Non-pigmented ciliary epithelial cell (primary cell): ENCODE measurements at regions not wholly inside any gene's neighbourhood (a gene's known extent, or its start where the extent isn't known, plus 50 kb on each side); places are given as distances from the start of the nearest gene placed in this dataset.
"Not testable (repeated sequence)": the region's sequence is repeated elsewhere in the genome, so short reads cannot be mapped to it uniquely, and the experiment has no call there.

Source experiments
- DNase-seq: peaks from one replicate; pipeline ENCODE4 v3.0.0-alpha.2; 2010; ENCODE audit warnings: low read depth

- DNase-seq, result no peak
Observed at GRCh38 chr6:169926617-169927417, 175.4 kb downstream of the ERMARD start.

DNA sequence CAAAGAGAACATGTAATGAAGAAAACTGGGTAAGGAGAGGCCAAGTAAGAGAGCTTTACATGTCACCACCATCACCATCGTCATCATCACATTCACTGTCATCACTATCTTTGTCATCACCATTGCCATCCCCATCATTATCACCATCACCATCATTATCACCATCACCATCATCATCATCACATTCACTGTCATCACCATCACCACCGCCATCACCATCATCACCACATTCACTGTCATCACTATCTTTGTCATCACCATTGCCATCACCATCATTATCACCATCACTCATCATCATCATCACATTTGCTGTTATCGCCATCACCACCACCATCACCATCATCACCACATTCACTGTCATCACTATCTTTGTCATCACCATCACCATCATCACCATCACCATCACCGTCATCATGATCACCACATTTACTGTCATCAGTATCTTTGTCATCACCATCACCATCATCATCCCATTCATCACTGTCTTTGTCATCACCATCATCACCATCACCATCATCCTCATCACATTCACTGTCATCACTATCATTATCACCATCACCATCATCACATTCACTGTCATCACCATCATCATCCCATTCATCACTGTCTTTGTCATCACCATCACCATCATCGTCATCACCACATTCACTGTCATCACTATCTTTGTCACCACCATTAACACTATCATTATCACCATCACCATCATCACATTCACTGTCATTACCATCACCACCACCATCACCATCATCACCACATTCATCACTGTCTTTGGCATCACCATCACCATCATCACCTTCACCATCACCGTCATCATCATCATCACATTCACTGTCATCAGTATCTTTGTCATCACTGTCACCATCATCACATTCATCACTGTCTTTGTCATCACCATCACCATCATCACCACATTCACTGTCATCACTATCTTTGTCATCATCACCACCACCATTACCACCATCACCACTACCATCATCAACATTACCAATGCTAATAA is 172.3 kb downstream of the ERMARD start:
- DNase-seq, result no peak

DNA sequence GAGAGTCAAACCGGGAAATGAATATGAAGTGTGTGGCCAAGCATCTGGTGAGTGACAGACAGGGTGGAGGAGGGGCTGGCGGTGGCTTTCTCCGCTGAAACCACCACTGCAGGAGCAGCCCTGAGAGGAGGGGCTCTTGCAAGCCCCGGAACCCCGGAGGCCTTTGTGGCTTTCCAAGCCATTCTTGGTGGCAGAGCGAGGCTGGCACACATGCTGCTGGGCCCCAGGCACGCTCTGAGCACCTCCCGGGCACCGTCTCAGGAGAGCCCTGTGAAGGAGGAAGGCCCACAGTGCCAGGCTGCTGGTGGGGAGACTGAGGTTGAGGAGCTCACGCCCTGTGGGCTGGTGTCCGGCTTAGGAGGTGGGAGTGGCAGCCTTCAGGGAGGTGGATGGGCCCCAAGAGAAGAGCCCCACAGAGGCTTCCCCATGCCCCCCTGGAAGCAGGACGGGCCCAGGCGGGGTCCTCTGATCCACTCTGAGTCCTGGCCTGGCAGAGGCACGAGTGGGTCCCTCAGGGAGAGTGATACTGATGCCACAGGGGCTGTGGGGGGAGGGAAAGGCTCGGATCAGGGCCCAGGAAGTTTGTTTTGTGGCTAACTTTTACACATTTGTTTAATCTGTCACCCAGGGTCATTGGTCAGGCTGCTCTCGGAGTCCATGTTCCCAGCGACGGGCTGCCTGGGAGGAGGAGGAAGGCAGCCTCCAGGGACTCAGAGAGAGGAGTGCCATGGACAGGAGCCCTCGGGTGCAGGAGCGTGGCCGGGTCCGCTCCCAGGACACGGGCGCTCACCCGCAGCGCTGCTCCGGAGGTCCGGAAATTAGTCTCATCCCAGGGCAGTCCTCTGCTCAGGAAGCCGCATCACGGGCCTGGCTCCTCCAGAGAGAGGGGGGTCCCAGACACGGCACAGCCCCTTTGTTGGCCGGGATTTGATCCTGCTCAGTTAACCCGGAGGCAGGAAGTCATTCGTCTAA is 170.7 kb downstream of the ERMARD start:
- DNase-seq, result no peak

DNA sequence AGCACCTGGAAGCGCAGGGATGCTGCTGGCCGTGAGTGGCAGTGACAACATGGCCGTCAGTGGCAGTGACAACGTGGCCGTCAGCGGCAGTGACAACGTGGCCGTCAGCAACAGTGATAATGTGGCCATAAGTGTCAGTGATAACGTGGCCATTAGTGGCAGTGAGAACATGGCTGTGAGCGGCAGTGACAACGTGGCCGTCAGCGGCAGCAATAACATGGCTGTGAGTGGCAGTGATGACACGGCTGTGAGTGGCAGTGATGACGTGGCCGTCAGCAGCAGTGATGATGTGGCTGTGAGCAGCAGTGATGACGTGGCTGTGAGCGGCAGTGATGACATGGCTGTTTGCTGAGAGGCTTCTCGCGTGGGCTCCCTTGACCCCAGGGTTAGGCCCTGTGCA is 169.8 kb downstream of the ERMARD start:
- DNase-seq, result no peak

DNA sequence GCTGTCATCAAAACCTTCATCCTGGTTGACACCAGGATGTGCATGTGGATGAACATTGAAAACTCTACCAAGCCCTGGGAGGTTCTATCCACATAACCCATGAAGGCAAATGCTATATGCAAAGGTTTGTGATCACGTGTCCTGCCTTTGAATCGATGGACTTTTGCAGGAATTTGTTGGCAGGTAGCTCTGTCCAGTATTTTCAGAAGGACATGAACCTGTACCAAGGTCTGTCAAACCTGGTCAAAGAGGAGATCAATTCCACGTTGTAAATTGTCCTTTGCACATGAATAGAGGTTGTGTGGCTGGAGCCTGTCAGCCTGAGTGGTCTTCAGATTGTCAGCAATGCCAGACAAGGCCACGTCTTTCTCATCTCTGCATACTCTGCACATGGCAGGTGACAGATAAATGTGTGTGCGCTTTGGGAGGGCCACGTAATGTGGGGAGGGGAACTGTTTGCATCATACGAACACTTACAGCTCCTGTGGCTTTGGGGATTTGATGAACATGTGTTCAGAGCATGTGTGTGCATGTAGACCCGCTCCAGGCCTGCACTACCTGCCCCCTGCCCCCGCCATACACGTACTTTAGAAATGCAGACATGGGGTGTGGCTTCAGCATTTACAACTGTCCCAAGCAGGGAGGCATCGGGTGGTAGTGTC is 169.1 kb downstream of the ERMARD start:
- no peak for DNase-seq

- no peak for DNase-seq
Observed at GRCh38 chr6:169918954-169919549, 167.6 kb downstream of the ERMARD start.

DNA sequence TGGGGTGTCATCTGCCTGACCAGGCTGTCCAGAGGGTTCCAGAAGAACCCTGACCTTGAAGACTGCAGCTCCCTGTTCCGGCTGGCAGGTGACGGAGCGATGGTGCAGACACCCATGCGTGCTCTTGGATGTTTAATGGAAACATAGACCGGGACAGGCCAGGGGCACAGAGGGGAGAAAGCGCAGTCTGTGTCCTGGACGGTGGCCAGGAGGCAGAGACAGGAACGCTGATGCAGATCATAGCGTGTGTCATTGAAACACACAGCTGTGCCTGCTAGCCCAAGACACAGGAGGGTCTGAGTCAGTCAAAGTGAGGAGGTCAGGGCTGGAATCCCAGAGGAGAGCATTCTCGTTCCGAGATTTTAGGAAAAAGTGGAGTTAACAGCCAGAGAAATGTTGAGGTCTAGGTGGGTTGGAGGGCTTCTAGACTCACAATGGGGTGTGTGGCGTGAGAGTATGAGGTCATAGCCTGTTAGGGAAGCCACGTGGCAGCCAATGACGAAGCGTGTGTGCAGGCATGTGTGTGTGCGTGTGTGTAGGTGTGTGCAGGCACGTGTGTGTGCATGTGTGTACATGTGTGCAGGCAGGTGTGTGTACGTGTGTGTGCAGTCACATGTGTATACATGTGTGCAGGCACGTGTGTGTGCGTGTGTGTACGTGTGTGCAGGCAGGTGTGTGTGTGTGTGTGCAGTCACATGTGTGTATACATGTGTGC is 167.0 kb downstream of the ERMARD start:
- no peak for DNase-seq

- no peak for DNase-seq
Observed at GRCh38 chr6:169917153-169917552, 165.7 kb downstream of the ERMARD start.

DNA sequence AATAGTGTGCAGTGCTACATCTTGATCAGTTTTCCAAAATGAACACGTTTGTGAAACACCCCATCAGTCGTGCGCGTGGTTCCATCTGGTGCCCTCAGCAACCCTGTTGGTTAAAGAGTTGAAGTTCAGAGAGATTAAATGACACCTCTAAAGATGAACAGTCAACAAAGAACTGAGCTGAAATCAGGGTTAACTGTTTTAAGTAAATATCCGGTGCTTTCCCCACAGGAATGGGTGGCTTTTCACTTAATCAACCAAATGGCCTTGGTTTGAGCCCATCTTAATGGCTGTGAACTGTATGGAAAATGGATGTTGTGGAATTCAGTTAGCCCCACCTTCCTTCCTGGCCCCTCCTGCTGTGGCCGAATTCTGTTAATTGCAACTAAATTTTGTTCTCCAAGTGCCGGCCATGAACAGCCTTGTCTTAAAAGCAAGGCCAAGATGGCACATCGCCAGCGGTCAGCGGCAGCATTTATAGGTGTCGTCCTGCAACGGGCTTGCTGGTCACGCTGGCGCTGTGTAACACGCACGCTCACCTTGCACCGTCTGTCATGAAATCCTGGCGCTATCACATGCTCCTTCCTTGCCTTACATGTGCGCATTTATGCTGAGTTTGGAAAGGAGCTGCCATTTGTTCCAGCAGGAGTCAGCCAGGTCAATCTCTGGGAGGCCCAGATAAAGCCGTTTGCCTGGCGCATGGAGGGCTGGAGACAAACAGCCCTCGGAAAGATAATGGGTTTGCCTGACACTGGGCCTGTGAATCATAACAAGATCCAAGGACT is 164.5 kb downstream of the ERMARD start:
- DNase-seq, result no peak

DNA sequence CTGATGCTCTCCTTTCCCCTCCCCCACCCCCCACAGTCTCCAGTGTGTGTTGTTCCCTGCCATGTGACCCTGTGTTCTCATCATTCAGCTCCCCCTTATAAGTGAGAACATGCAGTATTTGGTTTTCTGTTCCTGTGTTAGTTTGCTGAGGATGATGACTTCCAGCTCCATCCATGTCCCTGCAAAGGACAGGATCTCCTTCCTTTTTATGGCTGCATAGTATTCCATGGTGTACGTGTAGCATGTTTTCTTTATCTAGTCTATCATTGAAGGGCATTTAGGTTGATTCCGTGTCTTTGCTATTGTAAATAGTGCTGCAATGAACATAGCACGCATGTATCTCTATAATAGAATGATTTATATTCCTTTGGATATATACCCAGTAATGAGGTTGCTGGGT is 162.3 kb downstream of the ERMARD start:
- DNase-seq, result not testable (repeated sequence)

DNA sequence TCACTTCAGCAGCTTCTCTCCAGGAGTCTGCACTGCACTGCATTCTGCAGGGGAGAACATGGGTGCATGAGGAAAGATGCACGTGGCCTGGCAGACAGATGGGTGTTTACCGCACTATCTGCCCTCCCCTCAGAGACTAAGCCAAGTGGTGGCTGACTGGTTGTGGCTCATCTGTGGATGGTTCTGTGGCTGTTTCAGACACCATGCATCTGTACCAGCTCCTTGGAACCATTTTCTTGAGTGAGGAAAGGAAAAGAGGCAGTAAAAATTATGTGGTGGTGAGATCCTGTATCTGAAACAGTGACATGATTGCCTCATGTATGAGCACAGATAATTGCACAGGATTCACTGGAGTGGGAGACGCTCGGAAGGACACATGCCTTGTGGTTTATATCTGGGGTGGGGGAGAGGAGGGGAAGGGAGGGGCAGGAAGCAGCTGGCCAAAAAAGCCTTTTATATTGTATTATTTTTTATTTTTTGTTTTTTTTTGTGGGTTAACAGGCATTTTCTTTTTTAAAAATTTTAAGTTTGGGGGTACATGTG is 161.7 kb downstream of the ERMARD start:
- no peak for DNase-seq

DNA sequence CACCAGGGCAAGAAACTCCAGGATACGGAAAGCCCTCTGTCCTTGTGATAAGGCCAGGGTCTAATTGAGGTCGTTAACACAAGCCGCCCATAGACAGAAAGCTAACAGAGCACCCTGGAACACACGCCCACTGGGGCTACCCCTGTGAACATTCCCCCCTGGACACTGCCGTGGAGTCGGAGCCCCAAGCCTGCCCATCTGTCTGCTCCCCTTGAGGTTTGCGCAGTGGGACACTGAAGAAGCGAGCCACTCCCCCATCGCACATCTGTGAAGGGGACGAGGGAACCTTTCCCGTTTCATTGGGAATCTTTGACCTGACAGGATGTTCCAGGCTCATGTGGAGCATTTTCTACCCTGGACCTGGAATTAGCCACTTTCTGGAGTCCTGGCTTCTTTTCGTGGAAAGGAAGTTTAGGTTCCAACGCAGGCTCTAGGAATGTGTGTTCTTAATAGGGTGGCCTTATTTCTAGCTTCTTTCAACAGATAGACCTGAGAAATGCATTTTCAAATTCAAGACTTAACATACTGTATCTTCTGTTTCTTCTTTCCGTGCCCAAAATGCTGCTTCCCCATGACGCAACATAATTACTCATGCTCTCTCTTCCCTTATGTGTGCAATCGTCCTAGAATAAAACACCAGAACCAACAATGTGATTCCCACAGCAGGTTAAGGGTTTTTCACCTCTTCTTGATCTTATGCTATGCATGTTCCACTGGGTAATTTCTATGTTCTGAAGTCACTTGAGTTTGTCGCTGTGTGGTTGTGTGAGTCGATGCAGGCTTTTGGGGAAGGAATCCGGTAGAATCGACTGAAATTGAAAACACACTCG is 161.1 kb downstream of the ERMARD start:
- DNase-seq, result no peak

DNA sequence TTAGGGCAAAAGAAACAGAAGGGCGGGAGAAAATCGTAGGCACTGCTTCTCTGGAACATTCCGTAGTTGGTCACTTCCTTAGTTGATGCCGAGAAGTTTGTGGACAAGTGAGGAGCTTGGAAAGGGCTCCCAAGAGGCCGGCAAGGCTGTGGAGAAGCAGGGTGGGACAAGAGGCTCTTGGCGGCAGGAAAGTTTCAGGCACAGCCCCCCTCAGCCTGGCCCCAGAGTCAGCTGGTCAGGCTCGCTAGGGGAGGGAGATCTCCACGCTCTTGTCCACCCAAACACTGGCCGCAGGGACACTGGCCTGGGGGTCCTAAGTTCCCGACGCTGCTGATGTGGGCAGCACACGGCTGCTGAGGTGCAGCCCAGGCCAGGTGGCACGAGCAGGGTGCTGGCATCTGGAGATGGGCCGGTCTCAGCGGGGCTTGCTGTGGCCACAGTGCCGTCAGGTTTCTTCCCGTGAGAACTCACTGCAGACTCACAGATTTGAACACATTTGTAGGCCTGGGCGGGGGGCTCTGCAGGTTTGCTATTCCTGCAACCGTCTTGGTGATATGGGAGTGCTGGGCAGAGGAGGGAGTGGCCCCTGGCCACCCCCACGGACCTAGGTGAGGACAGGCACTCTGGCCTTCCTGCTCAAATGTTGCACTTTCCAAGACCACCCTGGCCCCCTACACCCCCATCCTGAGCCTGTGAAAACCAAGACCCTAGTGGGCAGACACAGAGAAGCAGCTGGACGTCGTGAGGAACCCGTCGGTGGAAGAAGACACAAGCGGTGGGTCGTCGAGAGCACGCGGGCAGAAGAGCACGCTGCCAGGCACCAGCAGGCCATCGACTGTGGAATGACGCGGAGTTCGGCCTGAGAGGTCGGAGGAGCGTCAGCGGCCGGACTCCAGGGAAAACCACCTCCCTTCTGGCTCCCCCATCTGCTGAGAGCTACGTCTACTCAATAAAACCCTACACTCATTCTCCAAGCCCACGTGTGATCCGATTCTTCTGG is 160.1 kb downstream of the ERMARD start:
- no peak for DNase-seq

- DNase-seq, result no peak
Observed at GRCh38 chr6:169909113-169909512, 157.7 kb downstream of the ERMARD start.

GRCh38 chr6:169908403-169908933 is 157.0 kb downstream of the ERMARD start:
- DNase-seq, result no peak

DNA sequence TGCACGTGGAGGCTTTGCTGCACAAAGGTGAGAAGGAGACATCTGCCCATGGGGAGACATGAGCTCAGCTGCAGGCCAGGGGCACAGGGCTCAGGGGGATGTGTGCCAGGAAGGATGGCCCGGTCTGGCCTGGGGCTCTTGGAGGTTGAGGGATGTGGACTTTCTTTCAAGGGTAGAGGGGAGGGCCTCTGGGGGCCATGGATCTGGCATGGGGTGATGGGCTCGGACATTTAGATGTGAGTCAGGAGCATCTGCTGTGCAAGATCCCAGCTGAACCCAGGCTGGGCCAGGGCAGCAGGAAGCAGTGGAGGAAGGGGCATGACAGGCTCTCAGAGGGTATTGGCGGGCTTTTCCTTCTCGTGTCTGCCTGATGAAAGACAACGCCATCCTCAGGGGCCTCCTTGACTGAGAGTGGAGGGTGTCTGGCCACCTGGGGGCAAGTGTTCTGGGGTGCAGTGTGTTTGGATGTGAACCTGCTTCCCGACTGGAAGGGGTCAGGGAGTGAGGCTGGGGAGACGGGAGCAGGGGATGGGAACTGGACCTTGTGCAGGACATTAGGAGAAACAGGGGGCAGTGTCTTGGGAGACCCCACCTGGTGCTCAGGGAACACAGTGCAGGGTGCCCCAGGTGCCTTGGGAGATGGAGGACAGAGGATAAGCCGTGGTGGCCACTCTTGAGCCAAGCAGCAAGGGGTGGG is 156.1 kb downstream of the ERMARD start:
- no peak for DNase-seq
